B cell (primary cell): ENCODE measurements at regions not wholly inside any gene's neighbourhood (a gene's known extent, or its start where the extent isn't known, plus 50 kb on each side); places are given as distances from the start of the nearest gene placed in this dataset.

Experiments used
- ATAC-seq: fragments of 200-7000 bp; cut with Tn5 transposase; one replicate; pipeline ENCODE4 v1.10.0; 2021; ENCODE audit warnings: low read depth, mild to moderate bottlenecking, moderate number of reproducible peaks, moderate library complexity
- CTCF ChIA-PET: fragments of 350-600 bp; sonication (Branson Sonifier 250); formaldehyde crosslinking; loops from one replicate; lab custom pipeline; 2021; ENCODE audit warnings: antibody characterized with exemption, inconsistent platforms; lab: Charles Lee
- POLR2A ChIA-PET: fragments of 350-600 bp; sonication (Branson Sonifier 250); formaldehyde crosslinking; loops from one replicate; lab custom pipeline; 2021; ENCODE audit warnings: antibody characterized with exemption; lab: Charles Lee
- DNase-seq: peaks from one replicate; pipeline ENCODE4 v3.0.0; 2013
- H2AFZ ChIP-seq: 2 replicates; pipeline ENCODE4 v1.6.1; 2012; ENCODE audit warnings: mild to moderate bottlenecking, low read depth, low read length; ENCODE audit not compliant: insufficient read depth, poor library complexity, severe bottlenecking
- H3K27ac ChIP-seq, 2 donors: 1 replicate in 1 of 2; 2 replicates in 1 of 2; pipeline ENCODE4 v1.5.1; 2012 to 2013; ENCODE audit warnings: low read length in 2 of 2, mild to moderate bottlenecking in 2 of 2, moderate library complexity in 1 of 2
- H3K27me3 ChIP-seq, 4 experiments: fragments of 200-600 bp in 1 of 4; sonication (generic) in 1 of 4; replicated peaks in 1 of 4; 1 replicate in 2 of 4; 2 replicates in 2 of 4; pipeline versions ENCODE4 v1.6.1 to v1.7.0; 2013 to 2016; ENCODE audit warnings: low read length in 3 of 4, mild to moderate bottlenecking in 2 of 4, mixed read lengths in 1 of 4, moderate library complexity in 1 of 4; ENCODE audit not compliant: insufficient read depth in 4 of 4, control insufficient read depth in 3 of 4; ENCODE audit errors: control extremely low read depth in 1 of 4
- H3K36me3 ChIP-seq, 2 experiments: replicated peaks in 1 of 2; 1 replicate in 1 of 2; 2 replicates in 1 of 2; pipeline versions ENCODE4 v1.6.1 to v1.7.1; 2013; ENCODE audit warnings: low read length in 1 of 2; ENCODE audit not compliant: insufficient read depth in 2 of 2, control insufficient read depth in 1 of 2; ENCODE audit errors: control extremely low read depth in 1 of 2, extremely low read depth in 1 of 2
- H3K4me1 ChIP-seq, 2 donors: fragments of 200-600 bp in 1 of 2; sonication (generic) in 1 of 2; 1 replicate in 1 of 2; 2 replicates in 1 of 2; pipeline versions ENCODE4 v1.5.1 to v1.6.1; 2013 to 2017; ENCODE audit warnings: low read length in 2 of 2; ENCODE audit not compliant: control insufficient read depth in 2 of 2, insufficient read depth in 2 of 2
- H3K4me2 ChIP-seq: replicated peaks from 2 replicates; pipeline ENCODE3; 2012; ENCODE audit warnings: mild to moderate bottlenecking, low read depth, low read length; ENCODE audit not compliant: poor library complexity, severe bottlenecking
- H3K4me3 ChIP-seq, 5 experiments: fragments of 200-600 bp in 1 of 5; sonication (generic) in 1 of 5; 1 replicate in 3 of 5; 2 replicates in 2 of 5; pipeline versions ENCODE4 v1.5.1 to v1.7.0; 2011 to 2016; ENCODE audit warnings: low read length in 4 of 5, mild to moderate bottlenecking in 4 of 5, low read depth in 2 of 5, control low read depth in 1 of 5, moderate library complexity in 1 of 5; ENCODE audit not compliant: insufficient read depth in 1 of 5; ENCODE audit errors: control extremely low read depth in 1 of 5, extremely low read depth in 1 of 5
- H3K79me2 ChIP-seq: fragments of 200-600 bp; sonication (generic); one replicate; pipeline ENCODE4 v1.6.0; 2016; ENCODE audit warnings: low read length; ENCODE audit not compliant: control insufficient read depth, insufficient read depth
- H3K9ac ChIP-seq: fragments of 200-600 bp; sonication (generic); 2 replicates; pipeline ENCODE4 v1.6.1; 2017; ENCODE audit warnings: mild to moderate bottlenecking, low read length, moderate library complexity
- H3K9me3 ChIP-seq, 3 donors: one replicate each; pipeline versions ENCODE4 v1.6.1 to v1.7.1; 2013; ENCODE audit warnings: low read length in 2 of 3; ENCODE audit not compliant: control insufficient read depth in 2 of 3, insufficient read depth in 1 of 3; ENCODE audit errors: control extremely low read depth in 1 of 3
- H4K20me1 ChIP-seq: 2 replicates; pipeline ENCODE4 v1.6.0; 2012; ENCODE audit warnings: mild to moderate bottlenecking, low read length; ENCODE audit not compliant: insufficient read depth, control insufficient read depth, poor library complexity, severe bottlenecking
- H3K27ac Mint-ChIP-seq: one replicate; pipeline ENCODE4 v1.8.0; 2021; ENCODE audit warnings: mixed read lengths
- H3K27me3 Mint-ChIP-seq: one replicate; pipeline ENCODE4 v1.8.0; 2021; ENCODE audit warnings: mixed read lengths
- H3K4me1 Mint-ChIP-seq: one replicate; pipeline ENCODE4 v1.8.0; 2021; ENCODE audit warnings: mixed read lengths
- H3K4me3 Mint-ChIP-seq: one replicate; pipeline ENCODE4 v1.8.0; 2021; ENCODE audit warnings: mixed read lengths
- H3K9me3 Mint-ChIP-seq: one replicate; pipeline ENCODE4 v1.8.0; 2022; ENCODE audit warnings: mixed read lengths; ENCODE audit not compliant: insufficient read depth
- CTCF ChIP-seq: fragments of 200-600 bp; IDR thresholded peaks from one replicate; pipeline ENCODE4 v1.8.0; 2022; ENCODE audit warnings: antibody characterized with exemption, mild to moderate bottlenecking
- EZH2 ChIP-seq: IDR thresholded peaks from 2 replicates; pipeline ENCODE4 v1.6.1; 2012; ENCODE audit warnings: borderline replicate concordance, low read depth, mild to moderate bottlenecking, moderate library complexity, low read length; ENCODE audit not compliant: insufficient read depth, poor library complexity, severe bottlenecking
- WGBS: methylation state at CpG from one replicate; pipeline ENCODE4 v1.1.5; 2013; ENCODE audit warnings: missing lambda C conversion rate; ENCODE audit not compliant: insufficient coverage; 5-methylcytosine and 5-hydroxymethylcytosine counted together
- intact Hi-C: fragments of 100-400 bp; cut with micrococcal nuclease; formaldehyde crosslinking; loops from one replicate; pipeline ENCODE4 v1.10.0; 2022

GRCh38 chr18:78230911-78231310 is 748.7 kb upstream of the SALL3 start:
- no peak overlapping the region for H3K9ac ChIP-seq
- no peak overlapping the region for H2AFZ ChIP-seq
- Mint-ChIP-seq H3K9me3 (no peaks in the 10 kb centered on the region), H3K27me3 (no peaks in the 10 kb centered on the region), H3K4me3 (no peak overlapping the region), H3K4me1 (no peaks in the 10 kb centered on the region), H3K27ac (no peak overlapping the region)
- ChIA-PET CTCF (no interaction called here), POLR2A (no interaction called here)
- H4K20me1 ChIP-seq = no peaks in the 10 kb centered on the region
- no peak for TF ChIP-seq CTCF
- TF ChIP-seq EZH2 = no peak
- ATAC-seq (no peak), DNase-seq (no peak)
- H3K27ac ChIP-seq = no peak overlapping the region
- no peaks in the 10 kb centered on the region for H3K4me1 ChIP-seq
- no peaks in the 10 kb centered on the region for H3K79me2 ChIP-seq
- H3K9me3 ChIP-seq = peaks cover 0 to 32% (median 0%) of the 10 kb centered on the region in 3 donors
- no peak overlapping the region for H3K4me3 ChIP-seq
- H3K4me2 ChIP-seq = no peak overlapping the region
- H3K27me3 ChIP-seq = no peaks in the 10 kb centered on the region
- intact Hi-C loops = no loop called here
- WGBS = 59% methylated on average over 3 of the region's 4 CpGs
- no peaks in the 10 kb centered on the region for H3K36me3 ChIP-seq

GRCh38 chr18:78232196-78232595 is 747.4 kb upstream of the SALL3 start:
- DNase-seq (no peak), ATAC-seq (no peak)
- no peaks in the 10 kb centered on the region for H3K4me1 ChIP-seq
- peaks cover 0 to 25% (median 0%) of the 10 kb centered on the region in 3 donors for H3K9me3 ChIP-seq
- ChIA-PET POLR2A (no interaction called here), CTCF (no interaction called here)
- H3K27me3 Mint-ChIP-seq = no peaks in the 10 kb centered on the region
- no peak overlapping the region for H2AFZ ChIP-seq
- H3K27ac Mint-ChIP-seq = no peak overlapping the region
- H3K79me2 ChIP-seq = no peaks in the 10 kb centered on the region
- intact Hi-C loops = no loop called here
- no peak overlapping the region for H3K9ac ChIP-seq
- H3K27ac ChIP-seq = no peak overlapping the region
- H3K4me2 ChIP-seq = no peak overlapping the region
- 82% methylated on average over 11 of the region's 11 CpGs for WGBS
- H3K9me3 Mint-ChIP-seq = no peaks in the 10 kb centered on the region
- no peaks in the 10 kb centered on the region for H3K36me3 ChIP-seq
- H3K4me1 Mint-ChIP-seq = no peaks in the 10 kb centered on the region
- no peaks in the 10 kb centered on the region for H3K27me3 ChIP-seq
- H4K20me1 ChIP-seq = no peaks in the 10 kb centered on the region
- H3K4me3 Mint-ChIP-seq = no peak overlapping the region
- H3K4me3 ChIP-seq = no peak overlapping the region
- TF ChIP-seq EZH2 = no peak
- TF ChIP-seq CTCF = no peak
